ENCODE measurements at regions not wholly inside any gene's neighbourhood (a gene's known extent, or its start where the extent isn't known, plus 50 kb on each side); places are given as distances from the start of the nearest gene placed in this dataset.

GRCh38 chr13:84607261-84608013 is 725.2 kb upstream of the SLITRK1 start:
- TF ChIP-seq CTCF (conservative IDR thresholded peaks at IDR 0.05; ENCODE audit: low read depth, low read length) (no peak), EZH2 (IDR thresholded peaks at IDR 0.05; ENCODE audit: borderline replicate concordance, low read depth, low read length, poor library complexity, severe bottlenecking) (no peak)
